SU-DHL-6 (cell line): ENCODE measurements at regions not wholly inside any gene's neighbourhood (a gene's known extent, or its start where the extent isn't known, plus 50 kb on each side); places are given as distances from the start of the nearest gene placed in this dataset.

Source experiments
- H2AFZ ChIP-seq: fragments of 200-600 bp; sonication (generic); 2 replicates; pipeline ENCODE4 v1.6.1; 2014; ENCODE audit warnings: low read depth, mild to moderate bottlenecking, moderate library complexity, mixed read lengths, antibody characterized with exemption, low read length; ENCODE audit not compliant: severe bottlenecking
- H3F3A ChIP-seq: fragments of 200-600 bp; shearing (Covaris generic); 2 replicates; pipeline ENCODE4 v1.6.0; 2016; ENCODE audit warnings: antibody characterized with exemption, mild to moderate bottlenecking; ENCODE audit not compliant: insufficient read depth
- H3K27ac ChIP-seq: fragments of 200-600 bp; sonication (generic); 2 replicates; pipeline ENCODE4 v1.5.1; 2016; ENCODE audit warnings: low read depth, mild to moderate bottlenecking, low read length, moderate library complexity, mixed read lengths
- H3K27me3 ChIP-seq: fragments of 200-600 bp; sonication (generic), shearing (Covaris generic); 2 replicates; pipeline ENCODE4 v1.6.0; 2014; ENCODE audit warnings: mild to moderate bottlenecking, low read length
- H3K36me3 ChIP-seq: fragments of 200-600 bp; sonication (generic); 2 replicates; pipeline ENCODE4 v1.6.1; 2014; ENCODE audit warnings: mild to moderate bottlenecking, low read length, mixed read lengths
- H3K4me2 ChIP-seq: fragments of 300-600, 200-600 bp; shearing (Covaris generic), sonication (generic); 2 replicates; pipeline ENCODE4 v1.6.0; 2014; ENCODE audit warnings: low read length, low read depth, mild to moderate bottlenecking; ENCODE audit not compliant: poor library complexity, severe bottlenecking
- H3K4me3 ChIP-seq: fragments of 200-600 bp; sonication (generic); 2 replicates; pipeline ENCODE4 v1.5.1; 2014; ENCODE audit warnings: antibody characterized with exemption, low read length, mild to moderate bottlenecking, mixed read lengths; ENCODE audit not compliant: insufficient read depth, poor library complexity, severe bottlenecking
- H3K79me2 ChIP-seq: fragments of 200-600 bp; sonication (generic); 2 replicates; pipeline ENCODE4 v1.6.1; 2014; ENCODE audit warnings: mild to moderate bottlenecking, low read length, moderate library complexity; ENCODE audit not compliant: insufficient read depth
- H3K9ac ChIP-seq: fragments of 200-600 bp; sonication (generic); 2 replicates; pipeline ENCODE4 v1.7.0; 2014; ENCODE audit warnings: mild to moderate bottlenecking, low read length
- H3K9me2 ChIP-seq: fragments of 200-600 bp; sonication (generic); replicated peaks from 2 replicates; pipeline ENCODE4 v1.6.1; 2014; ENCODE audit warnings: low read length; ENCODE audit not compliant: insufficient read depth
- H3K9me3 ChIP-seq: fragments of 200-600 bp; sonication (generic); 2 replicates; pipeline ENCODE4 v1.6.1; 2014; ENCODE audit warnings: low read length, mixed read lengths; ENCODE audit not compliant: insufficient read depth
- H4K20me1 ChIP-seq: fragments of 200-600 bp; sonication (generic); 2 replicates; pipeline ENCODE4 v1.6.1; 2014; ENCODE audit warnings: low read depth, mild to moderate bottlenecking, antibody characterized with exemption, low read length, moderate library complexity, mixed read lengths
- CTCF ChIP-seq: fragments of 200-600 bp; sonication (generic); IDR thresholded peaks from one replicate; pipeline ENCODE4 v1.5.1; 2017; ENCODE audit warnings: antibody characterized with exemption, mild to moderate bottlenecking, low read length, moderate library complexity; ENCODE audit not compliant: insufficient read depth, poor library complexity, severe bottlenecking
- EZH2phosphoT487 ChIP-seq: fragments of 200-600 bp; sonication (generic), shearing (Covaris generic); conservative IDR thresholded peaks from 2 replicates; pipeline ENCODE4 v1.6.1; 2018; ENCODE audit warnings: mild to moderate bottlenecking, antibody characterized with exemption, low read length, moderate library complexity, mixed read lengths

- Histone ChIP-seq H3K4me2 (no peak overlapping the region), H3K79me2 (no peaks in the 10 kb centered on the region), H3K4me3 (no peak overlapping the region), H4K20me1 (no peaks in the 10 kb centered on the region), H3K27ac (no peak overlapping the region), H3K9ac (no peak overlapping the region), H3K36me3 (no peaks in the 10 kb centered on the region), H3F3A (no peaks in the 10 kb centered on the region), H2AFZ (no peak overlapping the region), H3K9me2 (no peaks in the 10 kb centered on the region), H3K9me3 (no peaks in the 10 kb centered on the region), H3K27me3 (no peaks in the 10 kb centered on the region)
- no peak for TF ChIP-seq EZH2phosphoT487
- TF ChIP-seq CTCF, result no peak
Measured at GRCh38 chr2:239566162-239566994, 165.6 kb upstream of the HDAC4 start.

GRCh38 chr2:239564587-239564986, 163.8 kb upstream of the HDAC4 start:
- no peaks in the 10 kb centered on the region for H3K79me2 ChIP-seq
- TF ChIP-seq EZH2phosphoT487, result no peak
- TF ChIP-seq CTCF, result no peak
- H3K27me3 ChIP-seq, result no peaks in the 10 kb centered on the region
- H3K27ac ChIP-seq, result no peak overlapping the region
- no peak overlapping the region for H3K4me2 ChIP-seq
- H2AFZ ChIP-seq, result no peak overlapping the region
- H3K4me3 ChIP-seq, result no peak overlapping the region
- no peaks in the 10 kb centered on the region for H3F3A ChIP-seq
- no peaks in the 10 kb centered on the region for H3K36me3 ChIP-seq
- H3K9me3 ChIP-seq, result no peaks in the 10 kb centered on the region
- no peaks in the 10 kb centered on the region for H3K9me2 ChIP-seq
- no peaks in the 10 kb centered on the region for H4K20me1 ChIP-seq
- no peak overlapping the region for H3K9ac ChIP-seq

GRCh38 chr2:239563561-239563960, 162.7 kb upstream of the HDAC4 start:
- no peak overlapping the region for H3K9ac ChIP-seq
- no peaks in the 10 kb centered on the region for H3K9me2 ChIP-seq
- H2AFZ ChIP-seq, result no peak overlapping the region
- no peaks in the 10 kb centered on the region for H3K79me2 ChIP-seq
- no peaks in the 10 kb centered on the region for H3K36me3 ChIP-seq
- H3K4me2 ChIP-seq, result no peak overlapping the region
- H3K27me3 ChIP-seq, result no peaks in the 10 kb centered on the region
- H3K4me3 ChIP-seq, result no peak overlapping the region
- H3K9me3 ChIP-seq, result no peaks in the 10 kb centered on the region
- no peak for TF ChIP-seq CTCF
- no peak for TF ChIP-seq EZH2phosphoT487
- no peak overlapping the region for H3K27ac ChIP-seq
- no peaks in the 10 kb centered on the region for H4K20me1 ChIP-seq
- H3F3A ChIP-seq, result no peaks in the 10 kb centered on the region
